ENCODE measurements at regions not wholly inside any gene's neighbourhood (a gene's known extent, or its start where the extent isn't known, plus 50 kb on each side); places are given as distances from the start of the nearest gene placed in this dataset.

DNA sequence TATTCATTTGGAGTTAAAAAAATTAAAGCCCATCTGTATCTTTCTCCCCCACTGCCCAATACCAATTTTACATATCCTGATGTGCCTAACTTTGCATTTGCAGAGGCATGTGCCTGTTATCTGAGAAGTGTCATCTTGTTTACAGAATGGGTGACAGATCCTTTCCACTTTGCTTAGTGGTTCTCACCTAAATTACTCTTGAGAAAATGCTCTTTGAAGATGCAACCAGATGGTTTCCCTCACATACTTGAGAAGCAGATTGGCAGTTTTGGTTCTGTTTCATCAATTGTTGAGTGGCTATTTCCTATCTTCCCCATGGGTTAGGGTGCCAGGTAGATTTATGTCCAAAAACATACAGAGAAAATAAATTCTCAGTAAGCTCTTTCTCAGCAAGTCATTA, 1051.4 kb upstream of the ATXN7L3B start:
- Histone ChIP-seq H3K36me3 (replicated peaks in 1 of 2; ENCODE audit: control insufficient read depth in 1 of 2, insufficient read depth in 2 of 2, low read length in 2 of 2) (no peaks in the 10 kb centered on the region), H4K20me1 (ENCODE audit: insufficient read depth, low read length) (no peaks in the 10 kb centered on the region), H3K9me3 (replicated peaks in 1 of 2; ENCODE audit: control insufficient read depth in 1 of 2, insufficient read depth in 1 of 2, low read length in 2 of 2) (peaks cover 9 to 19% of the 10 kb centered on the region in 2 donors), H3K4me1 (ENCODE audit: control insufficient read depth in 1 of 2, insufficient read depth in 2 of 2, low read length in 2 of 2) (no peaks in the 10 kb centered on the region), H3K27me3 (ENCODE audit: control insufficient read depth in 2 of 2, insufficient read depth in 2 of 2, low read length in 2 of 2) (no peaks in the 10 kb centered on the region), H3K4me3 (replicated peaks in 1 of 3; ENCODE audit: low read depth in 2 of 3, low read length in 3 of 3) (no peak overlapping the region), H3K4me2 (replicated peaks; ENCODE audit: extremely low read depth, low read length, poor library complexity, severe bottlenecking) (no peak overlapping the region), H3K9ac (ENCODE audit: insufficient read depth, low read length, poor library complexity, severe bottlenecking) (no peak overlapping the region), H3K79me2 (ENCODE audit: insufficient read depth, low read length) (no peaks in the 10 kb centered on the region), H2AFZ (ENCODE audit: insufficient read depth, low read depth, low read length, poor library complexity, severe bottlenecking) (no peak overlapping the region), H3K27ac (ENCODE audit: low read depth in 1 of 2, low read length in 2 of 2) (no peak overlapping the region)
- Mint-ChIP-seq H3K36me3 (no peaks in the 10 kb centered on the region), H3K27me3 (ENCODE audit: low read depth in 3 of 3) (peaks cover 0 to 1% (median 0%) of the 10 kb centered on the region in 3 donors), H3K4me3 (no peak overlapping the region), H3K4me1 (no peaks in the 10 kb centered on the region), H3K9me3 (peaks cover 4 to 13% (median 9%) of the 10 kb centered on the region in 7 donors), H3K27ac (no peak overlapping the region)
- TF ChIP-seq, protein P1, sequence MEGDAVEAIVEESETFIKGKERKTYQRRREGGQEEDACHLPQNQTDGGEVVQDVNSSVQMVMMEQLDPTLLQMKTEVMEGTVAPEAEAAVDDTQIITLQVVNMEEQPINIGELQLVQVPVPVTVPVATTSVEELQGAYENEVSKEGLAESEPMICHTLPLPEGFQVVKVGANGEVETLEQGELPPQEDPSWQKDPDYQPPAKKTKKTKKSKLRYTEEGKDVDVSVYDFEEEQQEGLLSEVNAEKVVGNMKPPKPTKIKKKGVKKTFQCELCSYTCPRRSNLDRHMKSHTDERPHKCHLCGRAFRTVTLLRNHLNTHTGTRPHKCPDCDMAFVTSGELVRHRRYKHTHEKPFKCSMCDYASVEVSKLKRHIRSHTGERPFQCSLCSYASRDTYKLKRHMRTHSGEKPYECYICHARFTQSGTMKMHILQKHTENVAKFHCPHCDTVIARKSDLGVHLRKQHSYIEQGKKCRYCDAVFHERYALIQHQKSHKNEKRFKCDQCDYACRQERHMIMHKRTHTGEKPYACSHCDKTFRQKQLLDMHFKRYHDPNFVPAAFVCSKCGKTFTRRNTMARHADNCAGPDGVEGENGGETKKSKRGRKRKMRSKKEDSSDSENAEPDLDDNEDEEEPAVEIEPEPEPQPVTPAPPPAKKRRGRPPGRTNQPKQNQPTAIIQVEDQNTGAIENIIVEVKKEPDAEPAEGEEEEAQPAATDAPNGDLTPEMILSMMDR (IDR thresholded peaks at IDR 0.05) = no peak
- intact Hi-C loops (cut with micrococcal nuclease) = no loop called here
- DNase-seq = no peak

DNA sequence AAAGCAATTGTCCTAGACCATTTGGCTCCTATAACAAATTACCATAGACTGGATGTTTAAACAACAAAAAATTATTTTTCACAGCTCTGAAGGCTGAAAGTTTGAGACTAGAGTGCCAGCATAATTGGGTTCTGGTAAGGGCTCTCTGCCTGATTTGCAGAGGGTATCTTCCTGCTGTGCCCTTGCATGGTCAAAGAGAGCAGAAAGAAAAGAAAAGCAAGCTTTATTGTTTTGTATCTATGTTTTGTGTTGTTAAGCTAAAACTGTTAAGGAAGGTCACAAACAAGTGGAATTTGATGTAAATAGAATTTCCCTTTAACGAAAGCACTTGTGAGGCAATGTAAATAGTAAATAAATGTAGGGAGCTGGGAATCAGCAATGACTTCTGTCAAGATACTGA, 1031.0 kb upstream of the ATXN7L3B start:
- intact Hi-C loops (cut with micrococcal nuclease) = no loop called here

More for the DNA sequence above, 1031.0 kb upstream of the ATXN7L3B start:
- H3K27ac ChIP-seq (ENCODE audit: low read depth in 1 of 2, low read length in 2 of 2) = no peak overlapping the region
- Mint-ChIP-seq H3K27me3 (ENCODE audit: low read depth in 3 of 3) (peaks cover 0 to 3% (median 1%) of the 10 kb centered on the region in 3 donors), H3K27ac (no peak overlapping the region), H3K36me3 (no peaks in the 10 kb centered on the region), H3K9me3 (peaks cover 5 to 16% (median 11%) of the 10 kb centered on the region in 7 donors), H3K4me1 (no peaks in the 10 kb centered on the region), H3K4me3 (no peak overlapping the region)
- TF ChIP-seq, protein P1 (IDR thresholded peaks at IDR 0.05) = no peak
- H3K9ac ChIP-seq (ENCODE audit: insufficient read depth, low read length, poor library complexity, severe bottlenecking) = no peak overlapping the region
- no peaks in the 10 kb centered on the region for H4K20me1 ChIP-seq (ENCODE audit: insufficient read depth, low read length)
- no peaks in the 10 kb centered on the region for H3K27me3 ChIP-seq (ENCODE audit: control insufficient read depth in 2 of 2, insufficient read depth in 2 of 2, low read length in 2 of 2)
- peaks cover 12 to 14% of the 10 kb centered on the region in 2 donors for H3K9me3 ChIP-seq (replicated peaks in 1 of 2; ENCODE audit: control insufficient read depth in 1 of 2, insufficient read depth in 1 of 2, low read length in 2 of 2)
- no CpG with 5 or more reads among the region's 1 CpG for WGBS (ENCODE audit: insufficient coverage)
- no peaks in the 10 kb centered on the region for H3K4me1 ChIP-seq (ENCODE audit: control insufficient read depth in 1 of 2, insufficient read depth in 2 of 2, low read length in 2 of 2)
- H2AFZ ChIP-seq (ENCODE audit: insufficient read depth, low read depth, low read length, poor library complexity, severe bottlenecking) = no peak overlapping the region
- DNase-seq = no peak
- no peak overlapping the region for H3K4me2 ChIP-seq (replicated peaks; ENCODE audit: extremely low read depth, low read length, poor library complexity, severe bottlenecking)
- H3K4me3 ChIP-seq (replicated peaks in 1 of 3; ENCODE audit: low read depth in 2 of 3, low read length in 3 of 3) = no peak overlapping the region
- H3K36me3 ChIP-seq (replicated peaks in 1 of 2; ENCODE audit: control insufficient read depth in 1 of 2, insufficient read depth in 2 of 2, low read length in 2 of 2) = no peaks in the 10 kb centered on the region
- no peaks in the 10 kb centered on the region for H3K79me2 ChIP-seq (ENCODE audit: insufficient read depth, low read length)

Measured in CD14-positive monocyte (primary cell).